Prostate gland (tissue), 2 donors: ENCODE measurements at regions not wholly inside any gene's neighbourhood (a gene's known extent, or its start where the extent isn't known, plus 50 kb on each side); places are given as distances from the start of the nearest gene placed in this dataset.

Source experiments
- POLR2AphosphoS5 ChIP-seq: sonication (generic); formaldehyde crosslinking; IDR thresholded peaks from one replicate; pipeline ENCODE4 v1.6.1; 2017; ENCODE audit warnings: antibody characterized with exemption
- TF ChIP-seq, protein P1 (sequence below), 4 experiments: fragments of 200-600 bp in 2 of 4; fragments of 450-650 bp in 2 of 4; sonication (generic) in 2 of 4; IDR thresholded peaks; 1 replicate in 3 of 4; 2 replicates in 1 of 4; pipeline ENCODE4 v1.5.1; 2016 to 2019; ENCODE audit warnings: antibody characterized with exemption in 4 of 4, mild to moderate bottlenecking in 2 of 4, moderate library complexity in 2 of 4

DNA sequence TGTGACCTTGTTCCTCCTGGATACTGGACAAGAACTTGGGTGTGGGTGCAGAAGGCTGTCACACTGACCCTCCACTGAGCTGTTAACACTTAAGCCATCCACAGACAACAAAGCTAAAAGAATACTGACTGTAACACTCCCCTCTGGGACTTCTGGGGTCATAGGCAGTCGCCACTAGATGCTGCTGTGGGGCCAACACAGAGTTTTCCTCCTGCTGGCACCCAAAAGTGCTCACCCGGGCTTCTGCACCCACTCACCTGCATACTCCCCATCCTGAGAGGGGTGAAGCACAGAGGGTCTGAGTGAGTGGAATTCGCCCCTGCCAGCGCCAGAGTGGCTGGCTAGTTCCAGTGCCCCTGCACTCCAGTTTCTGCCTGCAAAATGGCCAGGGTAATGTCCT is 422.4 kb upstream of the LMO3 start:
- TF ChIP-seq, protein P1, sequence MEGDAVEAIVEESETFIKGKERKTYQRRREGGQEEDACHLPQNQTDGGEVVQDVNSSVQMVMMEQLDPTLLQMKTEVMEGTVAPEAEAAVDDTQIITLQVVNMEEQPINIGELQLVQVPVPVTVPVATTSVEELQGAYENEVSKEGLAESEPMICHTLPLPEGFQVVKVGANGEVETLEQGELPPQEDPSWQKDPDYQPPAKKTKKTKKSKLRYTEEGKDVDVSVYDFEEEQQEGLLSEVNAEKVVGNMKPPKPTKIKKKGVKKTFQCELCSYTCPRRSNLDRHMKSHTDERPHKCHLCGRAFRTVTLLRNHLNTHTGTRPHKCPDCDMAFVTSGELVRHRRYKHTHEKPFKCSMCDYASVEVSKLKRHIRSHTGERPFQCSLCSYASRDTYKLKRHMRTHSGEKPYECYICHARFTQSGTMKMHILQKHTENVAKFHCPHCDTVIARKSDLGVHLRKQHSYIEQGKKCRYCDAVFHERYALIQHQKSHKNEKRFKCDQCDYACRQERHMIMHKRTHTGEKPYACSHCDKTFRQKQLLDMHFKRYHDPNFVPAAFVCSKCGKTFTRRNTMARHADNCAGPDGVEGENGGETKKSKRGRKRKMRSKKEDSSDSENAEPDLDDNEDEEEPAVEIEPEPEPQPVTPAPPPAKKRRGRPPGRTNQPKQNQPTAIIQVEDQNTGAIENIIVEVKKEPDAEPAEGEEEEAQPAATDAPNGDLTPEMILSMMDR (IDR thresholded peaks at IDR 0.05), result no peak
- no peak for TF ChIP-seq POLR2AphosphoS5
